BLaER1 treated with 17β-estradiol and CSF1 and Interleukin-3, amounts not matched to agents 10 nM and 100 nM (cell line): ENCODE measurements at regions not wholly inside any gene's neighbourhood (a gene's known extent, or its start where the extent isn't known, plus 50 kb on each side); places are given as distances from the start of the nearest gene placed in this dataset.

ENCODE experiments used
- H3K27ac ChIP-seq, 11 experiments: shearing (Covaris generic); formaldehyde crosslinking; 2 replicates each; pipeline ENCODE4 v1.8.1; 2022
- H3K27me3 ChIP-seq, 11 experiments: shearing (Covaris generic); formaldehyde crosslinking; 2 replicates each; pipeline ENCODE4 v1.8.1; 2022
- H3K36me3 ChIP-seq, 11 experiments: shearing (Covaris generic); formaldehyde crosslinking; 2 replicates each; pipeline ENCODE4 v1.8.1; 2022
- H3K4me1 ChIP-seq, 10 experiments: shearing (Covaris generic); formaldehyde crosslinking; 2 replicates each; pipeline ENCODE4 v1.8.1; 2022
- H3K4me2 ChIP-seq, 11 experiments: shearing (Covaris generic); formaldehyde crosslinking; 2 replicates each; pipeline ENCODE4 v1.8.1; 2022
- H3K4me3 ChIP-seq, 10 experiments: shearing (Covaris generic); formaldehyde crosslinking; 2 replicates each; pipeline ENCODE4 v1.8.1; 2022
- H3K9ac ChIP-seq, 11 experiments: shearing (Covaris generic); formaldehyde crosslinking; 2 replicates each; pipeline ENCODE4 v1.8.1; 2022
- H3K9me3 ChIP-seq, 11 experiments: shearing (Covaris generic); formaldehyde crosslinking; replicated peaks in 1 of 11; 2 replicates each; pipeline ENCODE4 v1.8.1; 2022
- H4K20me1 ChIP-seq, 11 experiments: shearing (Covaris generic); formaldehyde crosslinking; 2 replicates each; pipeline ENCODE4 v1.8.1; 2022
- Cebpa-rat ChIP-seq, 11 experiments: shearing (Covaris generic); IDR thresholded peaks; 2 replicates each; pipeline ENCODE4 v1.8.1; 2022

DNA sequence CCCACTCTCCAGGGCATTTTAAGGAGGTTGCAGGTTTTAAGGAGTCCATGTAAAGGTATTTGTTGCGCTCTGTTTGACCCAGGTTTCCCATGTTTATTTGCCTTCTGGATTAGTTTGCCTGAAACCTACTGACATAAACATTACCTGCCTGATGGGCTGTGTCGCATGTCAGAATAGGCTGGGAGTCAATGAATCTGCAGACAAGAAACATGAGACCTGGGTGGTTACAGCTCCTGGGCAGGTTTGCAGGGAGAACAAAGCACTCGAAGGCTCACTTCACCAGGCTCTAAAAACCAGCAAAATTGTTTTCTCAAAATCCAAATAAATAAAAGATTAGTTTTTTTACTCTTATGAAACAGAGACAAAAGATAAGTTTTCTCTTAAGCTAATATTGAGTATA, 114.4 kb upstream of the SERTM1 start:
- H3K27me3 ChIP-seq, result no peaks in the 10 kb centered on the region
- TF ChIP-seq Cebpa-rat (IDR thresholded peaks at IDR 0.05), result no peak
- no peak overlapping the region for H3K4me3 ChIP-seq
- H3K4me2 ChIP-seq, result peak overlapping the region in 2 of 11 experiments; percentile 34 to 68; a peak in 4 of 22 replicates
- H3K4me1 ChIP-seq, result peaks cover 5 to 39% (median 31%) of the 10 kb centered on the region in 10 experiments; a peak in 17 of 20 replicates
- H3K27ac ChIP-seq, result no peak overlapping the region
- H3K9me3 ChIP-seq, result peaks cover 0 to 11% (median 0%) of the 10 kb centered on the region in 11 experiments; a peak in 4 of 22 replicates
- no peaks in the 10 kb centered on the region for H3K36me3 ChIP-seq
- H3K9ac ChIP-seq, result no peak overlapping the region
- H4K20me1 ChIP-seq, result no peaks in the 10 kb centered on the region

DNA sequence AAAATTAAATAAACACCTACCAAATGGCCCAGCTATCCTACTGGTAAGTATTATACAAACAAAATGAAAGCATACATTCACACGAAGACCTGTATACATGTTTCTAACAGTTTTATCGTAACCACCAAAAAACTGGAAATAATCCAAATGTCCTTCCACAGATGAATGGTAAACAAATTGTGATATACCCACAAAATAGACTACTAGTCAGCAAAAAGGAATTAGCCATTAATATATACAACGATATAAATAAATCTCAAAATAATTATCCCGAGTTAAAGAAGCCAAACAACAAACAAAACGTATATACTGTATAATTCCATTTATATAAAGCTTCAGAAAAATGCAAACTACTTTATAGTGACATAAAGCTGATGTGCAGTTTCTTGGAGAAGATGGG, 106.3 kb upstream of the SERTM1 start:
- H3K27ac ChIP-seq, result no peak overlapping the region
- H3K9ac ChIP-seq, result no peak overlapping the region
- H3K4me2 ChIP-seq, result no peak overlapping the region
- peaks cover 7 to 24% (median 16%) of the 10 kb centered on the region in 11 experiments; a peak in 14 of 22 replicates for H3K9me3 ChIP-seq
- H4K20me1 ChIP-seq, result no peaks in the 10 kb centered on the region
- no peaks in the 10 kb centered on the region for H3K4me1 ChIP-seq
- H3K27me3 ChIP-seq, result no peaks in the 10 kb centered on the region
- H3K36me3 ChIP-seq, result no peaks in the 10 kb centered on the region
- H3K4me3 ChIP-seq, result no peak overlapping the region
- TF ChIP-seq Cebpa-rat (IDR thresholded peaks at IDR 0.05), result no peak

DNA sequence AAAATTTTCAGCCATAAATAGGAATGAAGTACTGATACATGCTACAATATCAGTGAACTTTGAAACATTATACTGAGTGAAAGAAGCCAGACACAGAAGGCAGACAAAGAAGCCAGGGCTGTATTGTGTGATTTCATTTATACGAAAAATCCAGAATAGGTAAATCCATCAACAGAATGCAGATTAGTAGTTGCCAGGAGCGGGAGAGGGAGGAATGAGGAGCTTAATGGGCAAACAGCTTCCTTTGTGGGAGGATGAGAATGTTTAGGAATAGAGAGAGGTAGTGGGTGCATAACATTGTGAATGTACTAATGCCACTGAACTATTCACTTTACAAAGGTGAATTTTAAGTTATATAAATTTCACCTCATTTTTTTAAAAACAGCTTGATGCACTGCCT, 103.3 kb upstream of the SERTM1 start:
- no peaks in the 10 kb centered on the region for H3K36me3 ChIP-seq
- H3K9ac ChIP-seq, result no peak overlapping the region
- H3K4me2 ChIP-seq, result no peak overlapping the region
- H3K9me3 ChIP-seq, result peaks cover 7 to 24% (median 16%) of the 10 kb centered on the region in 11 experiments; a peak in 14 of 22 replicates
- H3K27me3 ChIP-seq, result no peaks in the 10 kb centered on the region
- TF ChIP-seq Cebpa-rat (IDR thresholded peaks at IDR 0.05), result no peak
- H3K27ac ChIP-seq, result no peak overlapping the region
- H3K4me3 ChIP-seq, result no peak overlapping the region
- H3K4me1 ChIP-seq, result no peaks in the 10 kb centered on the region
- H4K20me1 ChIP-seq, result no peaks in the 10 kb centered on the region

DNA sequence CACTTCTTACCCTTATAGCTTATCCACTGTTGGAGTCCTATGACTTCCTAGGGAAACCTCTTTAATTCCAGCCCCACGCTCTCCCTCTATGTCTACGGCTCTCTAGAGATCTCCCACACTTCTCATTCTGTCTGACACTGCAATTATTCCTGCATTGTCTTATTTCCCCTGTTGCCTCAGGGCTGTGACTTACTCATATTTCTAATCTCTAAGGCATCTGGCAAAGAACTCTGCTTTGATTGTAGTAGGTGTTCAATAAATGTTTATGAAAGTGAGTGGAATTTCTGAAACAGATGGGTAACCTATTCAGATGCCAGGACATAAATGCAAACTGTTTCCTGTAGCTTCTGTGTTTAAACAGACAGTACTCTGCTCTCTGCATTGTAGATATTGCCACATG, 102.4 kb upstream of the SERTM1 start:
- no peaks in the 10 kb centered on the region for H3K27me3 ChIP-seq
- H3K4me1 ChIP-seq, result no peaks in the 10 kb centered on the region
- no peak overlapping the region for H3K4me3 ChIP-seq
- TF ChIP-seq Cebpa-rat (IDR thresholded peaks at IDR 0.05), result no peak
- peaks cover 7 to 22% (median 11%) of the 10 kb centered on the region in 11 experiments; a peak in 14 of 22 replicates for H3K9me3 ChIP-seq
- H3K9ac ChIP-seq, result no peak overlapping the region
- no peaks in the 10 kb centered on the region for H3K36me3 ChIP-seq
- H4K20me1 ChIP-seq, result no peaks in the 10 kb centered on the region
- no peak overlapping the region for H3K27ac ChIP-seq
- no peak overlapping the region for H3K4me2 ChIP-seq

DNA sequence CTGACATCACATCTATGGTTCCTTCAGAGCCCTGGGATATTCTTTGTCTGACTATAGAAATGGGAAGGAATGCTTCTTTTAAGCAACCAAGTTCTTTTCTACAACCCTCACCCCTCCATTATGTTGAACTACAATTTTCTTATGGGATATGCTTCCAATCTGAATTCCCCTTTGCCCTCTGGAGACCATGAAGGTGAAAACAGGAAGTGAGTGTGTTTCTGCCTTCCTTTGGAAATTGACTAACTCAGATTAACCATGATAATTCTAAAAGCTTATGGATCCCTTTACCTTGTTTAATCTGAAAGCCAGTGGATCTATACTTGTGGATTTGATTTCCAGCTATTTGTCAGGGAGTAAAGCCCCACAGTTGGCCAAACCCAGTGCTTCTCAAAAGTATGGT, 90.8 kb upstream of the SERTM1 start:
- Histone ChIP-seq H3K4me3 (no peak overlapping the region), H3K4me1 (peaks cover 0 to 9% (median 7%) of the 10 kb centered on the region in 10 experiments; a peak in 7 of 20 replicates), H3K27ac (no peak overlapping the region), H3K9ac (no peak overlapping the region), H3K4me2 (no peak overlapping the region), H3K27me3 (no peaks in the 10 kb centered on the region), H4K20me1 (no peaks in the 10 kb centered on the region), H3K36me3 (no peaks in the 10 kb centered on the region), H3K9me3 (peaks cover 0 to 18% (median 4%) of the 10 kb centered on the region in 11 experiments; a peak in 6 of 22 replicates)
- no peak for TF ChIP-seq Cebpa-rat (IDR thresholded peaks at IDR 0.05)

DNA sequence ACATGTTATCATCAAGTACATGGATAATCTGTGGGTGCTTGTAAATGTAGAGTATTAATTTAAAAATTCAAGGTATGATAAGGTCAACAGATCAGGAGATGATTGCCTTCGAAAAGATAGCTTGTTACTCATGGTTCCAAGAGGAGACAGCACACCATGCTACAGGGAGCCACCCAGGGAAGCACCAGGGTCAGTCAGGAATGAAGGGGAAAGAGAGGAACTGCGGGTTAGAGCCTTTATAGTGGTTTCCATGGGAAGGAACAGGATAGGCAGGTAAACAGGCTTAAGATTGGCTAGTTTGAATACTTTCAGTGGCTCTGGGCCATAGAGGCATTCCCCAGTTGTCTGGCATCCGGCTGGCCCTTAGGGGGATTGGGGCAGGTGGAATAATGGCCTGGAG, 74.2 kb upstream of the SERTM1 start:
- TF ChIP-seq Cebpa-rat (IDR thresholded peaks at IDR 0.05), result no peak
- H3K4me2 ChIP-seq, result no peak overlapping the region
- no peaks in the 10 kb centered on the region for H3K36me3 ChIP-seq
- H3K27ac ChIP-seq, result no peak overlapping the region
- H3K9me3 ChIP-seq, result peaks cover 0 to 44% (median 17%) of the 10 kb centered on the region in 11 experiments; a peak in 16 of 22 replicates
- no peak overlapping the region for H3K4me3 ChIP-seq
- H3K4me1 ChIP-seq, result no peaks in the 10 kb centered on the region
- no peak overlapping the region for H3K9ac ChIP-seq
- H4K20me1 ChIP-seq, result no peaks in the 10 kb centered on the region
- H3K27me3 ChIP-seq, result no peaks in the 10 kb centered on the region

DNA sequence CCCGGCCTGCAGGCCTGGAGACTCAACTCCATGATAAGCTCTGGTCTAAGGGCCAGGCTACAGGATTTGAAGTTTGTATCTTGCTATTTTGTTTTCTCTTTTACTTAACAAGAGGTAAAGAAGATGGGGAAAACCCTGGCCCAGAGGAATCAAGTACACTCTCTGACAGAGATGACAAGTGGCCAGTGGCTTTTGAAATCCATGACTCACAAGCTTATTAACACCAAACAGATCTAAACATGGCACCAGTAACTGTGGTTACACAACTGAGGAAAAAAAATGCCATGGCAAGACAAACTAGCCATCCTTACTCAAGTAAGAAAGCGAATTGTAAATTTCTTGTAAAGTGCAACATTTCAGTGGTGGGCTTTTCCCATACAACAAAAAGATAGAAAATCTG, 72.6 kb upstream of the SERTM1 start:
- Histone ChIP-seq H3K9me3 (peaks cover 0 to 34% (median 10%) of the 10 kb centered on the region in 11 experiments; a peak in 16 of 22 replicates), H3K4me2 (no peak overlapping the region), H3K36me3 (no peaks in the 10 kb centered on the region), H3K9ac (no peak overlapping the region), H3K27ac (no peak overlapping the region), H3K4me1 (no peaks in the 10 kb centered on the region), H3K27me3 (no peaks in the 10 kb centered on the region), H4K20me1 (no peaks in the 10 kb centered on the region), H3K4me3 (no peak overlapping the region)
- TF ChIP-seq Cebpa-rat (IDR thresholded peaks at IDR 0.05), result no peak

DNA sequence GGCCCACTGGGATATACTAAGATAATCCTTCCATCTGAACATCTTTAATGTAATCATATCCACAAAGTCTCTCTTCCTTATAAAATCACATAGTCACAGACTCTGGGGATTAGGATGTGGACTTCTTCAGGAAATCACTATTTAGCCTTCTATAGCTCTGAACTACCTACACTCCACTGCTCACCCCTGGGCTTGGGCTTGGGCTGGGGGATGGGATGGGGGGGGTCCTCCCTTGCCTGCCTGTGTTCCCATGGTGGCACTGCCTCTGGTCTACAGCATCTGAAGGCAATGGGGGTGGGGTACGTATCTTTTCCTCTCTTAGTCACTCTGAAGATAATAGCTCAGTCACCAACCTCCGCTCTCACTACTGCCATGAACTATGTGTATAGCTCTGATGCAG, 67.8 kb upstream of the SERTM1 start:
- no peaks in the 10 kb centered on the region for H4K20me1 ChIP-seq
- no peaks in the 10 kb centered on the region for H3K4me1 ChIP-seq
- no peaks in the 10 kb centered on the region for H3K27me3 ChIP-seq
- H3K27ac ChIP-seq, result no peak overlapping the region
- peaks cover 0 to 14% (median 0%) of the 10 kb centered on the region in 11 experiments; a peak in 4 of 22 replicates for H3K9me3 ChIP-seq
- TF ChIP-seq Cebpa-rat (IDR thresholded peaks at IDR 0.05), result no peak
- H3K4me2 ChIP-seq, result no peak overlapping the region
- H3K9ac ChIP-seq, result no peak overlapping the region
- no peak overlapping the region for H3K4me3 ChIP-seq
- H3K36me3 ChIP-seq, result no peaks in the 10 kb centered on the region

DNA sequence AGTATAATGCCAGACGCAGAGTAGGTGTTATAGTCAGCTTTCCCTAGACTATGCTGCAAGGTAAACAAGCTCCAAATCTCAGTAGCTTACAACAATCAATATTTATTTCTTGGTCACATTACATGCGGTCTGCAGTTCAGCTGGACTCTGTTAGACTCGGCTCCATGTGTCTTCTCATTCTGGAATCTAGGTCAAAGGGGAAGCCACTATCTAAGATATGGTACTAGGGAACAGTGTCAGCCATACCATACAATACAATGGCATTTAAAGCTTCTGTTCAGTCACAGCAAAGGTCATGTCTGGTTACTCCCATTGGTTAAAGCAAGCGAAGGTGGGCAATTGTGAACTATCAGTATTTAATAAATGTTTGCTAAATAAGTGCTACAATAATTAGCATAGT, 65.3 kb upstream of the SERTM1 start:
- Histone ChIP-seq H4K20me1 (no peaks in the 10 kb centered on the region), H3K36me3 (no peaks in the 10 kb centered on the region), H3K4me1 (peaks cover 0 to 9% (median 2%) of the 10 kb centered on the region in 10 experiments; a peak in 9 of 20 replicates), H3K9ac (no peak overlapping the region), H3K4me3 (no peak overlapping the region), H3K27ac (no peak overlapping the region), H3K4me2 (no peak overlapping the region), H3K9me3 (0 out of 22 replicates have a peak, but pooled peaks cover 0 to 4% (median 0%) of the 10 kb centered on the region in 11 experiments), H3K27me3 (no peaks in the 10 kb centered on the region)
- no peak for TF ChIP-seq Cebpa-rat (IDR thresholded peaks at IDR 0.05)

DNA sequence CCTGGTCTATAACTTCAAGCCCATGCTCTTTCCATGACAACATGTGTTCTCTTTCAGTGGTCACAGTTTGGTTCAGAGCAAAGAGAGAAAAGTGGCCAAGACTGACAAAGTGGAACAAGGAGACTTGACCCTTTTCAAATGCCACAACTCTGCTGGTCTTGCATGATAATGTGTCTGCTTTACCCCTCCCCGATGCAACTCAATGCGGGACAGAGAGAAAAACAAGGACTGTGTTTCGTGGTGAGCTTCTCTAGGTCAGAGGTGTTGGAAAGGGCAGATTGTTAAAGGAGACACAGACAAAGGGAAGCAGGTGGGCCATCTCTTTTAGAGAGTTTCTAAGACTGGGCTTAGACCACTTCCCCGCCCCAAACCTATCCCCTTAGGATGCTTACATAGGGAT, 61.6 kb upstream of the SERTM1 start:
- Histone ChIP-seq H3K36me3 (no peaks in the 10 kb centered on the region), H3K9ac (no peak overlapping the region), H3K27me3 (no peaks in the 10 kb centered on the region), H3K9me3 (peaks cover 0 to 4% (median 0%) of the 10 kb centered on the region in 11 experiments; a peak in 3 of 22 replicates), H3K4me3 (no peak overlapping the region), H3K4me2 (no peak overlapping the region; a peak in 2 of 22 replicates), H3K4me1 (peaks cover 0 to 25% (median 18%) of the 10 kb centered on the region in 10 experiments; a peak in 13 of 20 replicates), H3K27ac (no peak overlapping the region), H4K20me1 (no peaks in the 10 kb centered on the region)
- TF ChIP-seq Cebpa-rat (IDR thresholded peaks at IDR 0.05), result no peak
